ENCODE measurements at regions not wholly inside any gene's neighbourhood (a gene's known extent, or its start where the extent isn't known, plus 50 kb on each side); places are given as distances from the start of the nearest gene placed in this dataset.

GRCh38 chr5:107272509-107272908 lies 398.2 kb downstream of the EFNA5 start:
- H2AK5ac ChIP-seq (ENCODE audit: insufficient read length, low read length) = no peak overlapping the region
- H4K8ac ChIP-seq (replicated peaks; ENCODE audit: insufficient read length, low read depth, low read length) = no peak overlapping the region
- no peak overlapping the region for H3T11ph ChIP-seq (ENCODE audit: low read length)
- H4K20me1 ChIP-seq (ENCODE audit: control insufficient read depth, insufficient read depth, insufficient read length) = no peaks in the 10 kb centered on the region
- no peak overlapping the region for H3K14ac ChIP-seq (ENCODE audit: insufficient read depth, low read length)
- no peak overlapping the region for H4K5ac ChIP-seq (ENCODE audit: insufficient read length, low read depth, low read length)
- H2BK120ac ChIP-seq (ENCODE audit: low read depth, low read length, poor library complexity, severe bottlenecking) = no peak overlapping the region
- H2BK5ac ChIP-seq (ENCODE audit: insufficient read length, low read length) = no peak overlapping the region
- no peaks in the 10 kb centered on the region for H3K27me3 Mint-ChIP-seq (ENCODE audit: low read depth)
- no peak overlapping the region for H3K27ac ChIP-seq (ENCODE audit: insufficient read length, low read depth, low read length)
- H3K4me3 Mint-ChIP-seq = no peak overlapping the region
- no peak overlapping the region for H3K18ac ChIP-seq (ENCODE audit: insufficient read length, low read depth, low read length)
- H3K79me2 ChIP-seq (ENCODE audit: insufficient read depth, low read length) = no peaks in the 10 kb centered on the region
- H3K9me3 ChIP-seq (ENCODE audit: control insufficient read depth, low read depth, low read length) = no peaks in the 10 kb centered on the region
- H3K36me3 Mint-ChIP-seq (ENCODE audit: insufficient read depth in 1 of 3, low read depth in 3 of 3) = no peaks in the 10 kb centered on the region
- no peak overlapping the region for H2BK15ac ChIP-seq (ENCODE audit: low read depth, low read length)
- H3K27me3 ChIP-seq (ENCODE audit: insufficient read depth, low read length) = no peaks in the 10 kb centered on the region
- peaks cover 3% of the 10 kb centered on the region; the same call in 1 of the 2 replicates for H3K4me1 ChIP-seq (ENCODE audit: insufficient read depth, low read length)
- H3K23ac ChIP-seq (ENCODE audit: insufficient read length, low read depth, low read length) = no peak overlapping the region
- H3K9me3 Mint-ChIP-seq = no peaks in the 10 kb centered on the region
- H3K9ac ChIP-seq (ENCODE audit: extremely low read depth, insufficient read length, low read length) = no peak overlapping the region
- H3K27ac Mint-ChIP-seq = no peak overlapping the region
- no peak overlapping the region for H3K56ac ChIP-seq (ENCODE audit: insufficient read length, low read depth, low read length)
- no CpG with 5 or more reads among the region's 3 CpGs for WGBS (ENCODE audit: extremely low coverage, insufficient read length, low lambda C conversion rate)
- H3K79me1 ChIP-seq (ENCODE audit: insufficient read depth, low read depth, low read length, poor library complexity, severe bottlenecking) = no peaks in the 10 kb centered on the region
- no peaks in the 10 kb centered on the region for H3K23me2 ChIP-seq (ENCODE audit: insufficient read length, low read depth, low read length, poor library complexity, severe bottlenecking)
- no peak for DNase-seq
- no peak overlapping the region for H2BK12ac ChIP-seq (ENCODE audit: insufficient read length, low read depth, low read length)
- no peak overlapping the region for H3K4me2 ChIP-seq (ENCODE audit: insufficient read depth, insufficient read length, low read length)
- peaks cover 22 to 23% of the 10 kb centered on the region in 2 experiments for H3K4me1 Mint-ChIP-seq
- H4K91ac ChIP-seq (ENCODE audit: insufficient read length, low read depth, low read length) = no peak overlapping the region
- no peak overlapping the region for H3K4ac ChIP-seq (ENCODE audit: low read depth, low read length)
- no peak overlapping the region for H2AFZ ChIP-seq (ENCODE audit: low read length)
- TF ChIP-seq CTCF (conservative IDR thresholded peaks at IDR 0.05) = no peak
- H2BK20ac ChIP-seq (ENCODE audit: low read depth, low read length, poor library complexity, severe bottlenecking) = no peak overlapping the region
